ENCODE measurements at regions not wholly inside any gene's neighbourhood (a gene's known extent, or its start where the extent isn't known, plus 50 kb on each side); places are given as distances from the start of the nearest gene placed in this dataset.

GRCh38 chr11:92342886-92343285 is 118.3 kb downstream of the FAT3 start:
- no peak for TF ChIP-seq CTCF (IDR thresholded peaks at IDR 0.05; ENCODE audit: unreplicated experiment)
- Mint-ChIP-seq H3K36me3 (ENCODE audit: insufficient read depth) (no peaks in the 10 kb centered on the region), H3K27me3 (no peaks in the 10 kb centered on the region), H3K4me3 (ENCODE audit: low read depth) (no peak overlapping the region), H3K9me3 (ENCODE audit: low read depth) (no peaks in the 10 kb centered on the region), H3K27ac (no peak overlapping the region), H3K4me1 (ENCODE audit: low read depth) (peaks cover 6% of the 10 kb centered on the region)
- DNase-seq (ENCODE audit: low spot score, unreplicated experiment) = no peak

- no peak overlapping the region for H3K4me3 Mint-ChIP-seq (ENCODE audit: low read depth)
- TF ChIP-seq CTCF (IDR thresholded peaks at IDR 0.05; ENCODE audit: unreplicated experiment) = no peak
- H3K27ac Mint-ChIP-seq = no peak overlapping the region
- H3K36me3 Mint-ChIP-seq (ENCODE audit: insufficient read depth) = no peaks in the 10 kb centered on the region
- no peaks in the 10 kb centered on the region for H3K9me3 Mint-ChIP-seq (ENCODE audit: low read depth)
- H3K4me1 Mint-ChIP-seq (ENCODE audit: low read depth) = peaks cover 9% of the 10 kb centered on the region
- no peaks in the 10 kb centered on the region for H3K27me3 Mint-ChIP-seq
- DNase-seq (ENCODE audit: low spot score, unreplicated experiment) = no peak
These were observed 121.6 kb downstream of the FAT3 start for GRCh38 chr11:92346220-92346619.

- no peak for TF ChIP-seq CTCF (IDR thresholded peaks at IDR 0.05; ENCODE audit: unreplicated experiment)
- Mint-ChIP-seq H3K9me3 (ENCODE audit: low read depth) (no peaks in the 10 kb centered on the region), H3K4me3 (ENCODE audit: low read depth) (no peak overlapping the region), H3K27ac (no peak overlapping the region), H3K4me1 (ENCODE audit: low read depth) (peaks cover 9% of the 10 kb centered on the region), H3K36me3 (ENCODE audit: insufficient read depth) (no peaks in the 10 kb centered on the region), H3K27me3 (no peaks in the 10 kb centered on the region)
- no peak for DNase-seq (ENCODE audit: low spot score, unreplicated experiment)
These were observed 122.8 kb downstream of the FAT3 start for GRCh38 chr11:92347454-92347853.

- Mint-ChIP-seq H3K4me3 (ENCODE audit: low read depth) (no peak overlapping the region), H3K4me1 (ENCODE audit: low read depth) (peaks cover 9% of the 10 kb centered on the region), H3K9me3 (ENCODE audit: low read depth) (no peaks in the 10 kb centered on the region), H3K36me3 (ENCODE audit: insufficient read depth) (no peaks in the 10 kb centered on the region), H3K27ac (no peak overlapping the region), H3K27me3 (no peaks in the 10 kb centered on the region)
- TF ChIP-seq CTCF (IDR thresholded peaks at IDR 0.05; ENCODE audit: unreplicated experiment) = no peak
- no peak for DNase-seq (ENCODE audit: low spot score, unreplicated experiment)
These were observed 125.0 kb downstream of the FAT3 start for GRCh38 chr11:92349486-92350156.

GRCh38 chr11:92357344-92357743 is 132.7 kb downstream of the FAT3 start:
- H3K4me3 Mint-ChIP-seq (ENCODE audit: low read depth) = no peak overlapping the region
- DNase-seq (ENCODE audit: low spot score, unreplicated experiment) = no peak
- TF ChIP-seq CTCF (IDR thresholded peaks at IDR 0.05; ENCODE audit: unreplicated experiment) = no peak
- no peaks in the 10 kb centered on the region for H3K27me3 Mint-ChIP-seq
- H3K4me1 Mint-ChIP-seq (ENCODE audit: low read depth) = peaks cover 9% of the 10 kb centered on the region
- no peaks in the 10 kb centered on the region for H3K36me3 Mint-ChIP-seq (ENCODE audit: insufficient read depth)
- no peaks in the 10 kb centered on the region for H3K9me3 Mint-ChIP-seq (ENCODE audit: low read depth)
- peak overlapping the region; percentile 49 for H3K27ac Mint-ChIP-seq

All from progenitor cell of endocrine pancreas (in vitro differentiated cells).